Inflammatory macrophage (primary cell): ENCODE measurements at regions not wholly inside any gene's neighbourhood (a gene's known extent, or its start where the extent isn't known, plus 50 kb on each side); places are given as distances from the start of the nearest gene placed in this dataset.
"Not testable (repeated sequence)": the region's sequence is repeated elsewhere in the genome, so short reads cannot be mapped to it uniquely, and the experiment has no call there.

ENCODE experiments used
- DNase-seq, 2 donors: peaks; one replicate each; pipeline ENCODE4 v3.0.0-alpha.2; 2020 to 2022

- DNase-seq = no peak
Observed at GRCh38 chr2:224146356-224147160, 107.5 kb upstream of the SERPINE2 start.

- DNase-seq = no peak
Observed at GRCh38 chr2:224145751-224146355, 106.8 kb upstream of the SERPINE2 start.

GRCh38 chr2:224143526-224143925 is 104.4 kb upstream of the SERPINE2 start:
- no peak for DNase-seq

GRCh38 chr2:224142397-224143312 is 103.6 kb upstream of the SERPINE2 start:
- DNase-seq = no peak

- no peak for DNase-seq
Observed at GRCh38 chr2:224141304-224141703, 102.2 kb upstream of the SERPINE2 start.

GRCh38 chr2:224137208-224137607 is 98.1 kb upstream of the SERPINE2 start:
- DNase-seq = no peak

GRCh38 chr2:224136396-224136795 is 97.3 kb upstream of the SERPINE2 start:
- DNase-seq = no peak

- no peak for DNase-seq
Observed at GRCh38 chr2:224135881-224136280, 96.8 kb upstream of the SERPINE2 start.

GRCh38 chr2:224134003-224134734 is 95.1 kb upstream of the SERPINE2 start:
- no peak for DNase-seq

GRCh38 chr2:224133387-224133786 is 94.3 kb upstream of the SERPINE2 start:
- DNase-seq = no peak

- no peak for DNase-seq
Observed at GRCh38 chr2:224127871-224128501, 88.9 kb upstream of the SERPINE2 start.

GRCh38 chr2:224126440-224126839 is 87.4 kb upstream of the SERPINE2 start:
- DNase-seq = no peak

- DNase-seq = no peak
Observed at GRCh38 chr2:224126003-224126402, 86.9 kb upstream of the SERPINE2 start.

- no peak for DNase-seq
Observed at GRCh38 chr2:224122542-224122941, 83.5 kb upstream of the SERPINE2 start.

GRCh38 chr2:224121406-224122067 is 82.5 kb upstream of the SERPINE2 start:
- DNase-seq = no peak

GRCh38 chr2:224120986-224121385 is 81.9 kb upstream of the SERPINE2 start:
- DNase-seq = no peak

GRCh38 chr2:224119846-224120245 is 80.8 kb upstream of the SERPINE2 start:
- DNase-seq = not testable (repeated sequence)

- DNase-seq = no peak
Observed at GRCh38 chr2:224114428-224114827, 75.3 kb upstream of the SERPINE2 start.

- not testable (repeated sequence) for DNase-seq
Observed at GRCh38 chr2:224113930-224114329, 74.8 kb upstream of the SERPINE2 start.

GRCh38 chr2:224111576-224111975 is 72.5 kb upstream of the SERPINE2 start:
- no peak for DNase-seq

GRCh38 chr2:224110811-224111210 is 71.7 kb upstream of the SERPINE2 start:
- DNase-seq = no peak
